Fibroblast of mammary gland (primary cell): ENCODE measurements at regions not wholly inside any gene's neighbourhood (a gene's known extent, or its start where the extent isn't known, plus 50 kb on each side); places are given as distances from the start of the nearest gene placed in this dataset.

Experiments
- DNase-seq: peaks from one replicate; pipeline ENCODE4 v3.0.0-alpha.2; 2010; ENCODE audit warnings: low read depth
- H3K4me3 ChIP-seq: 2 replicates; pipeline ENCODE4 v1.5.1; 2011; ENCODE audit warnings: low read depth, mild to moderate bottlenecking, low read length, moderate library complexity; ENCODE audit not compliant: control insufficient read depth
- TF ChIP-seq, protein P1 (sequence below): conservative IDR thresholded peaks from 2 replicates; pipeline ENCODE4 v1.5.1; 2011; ENCODE audit warnings: low read depth, low read length, inconsistent platforms; ENCODE audit not compliant: control insufficient read depth, insufficient read depth

DNA sequence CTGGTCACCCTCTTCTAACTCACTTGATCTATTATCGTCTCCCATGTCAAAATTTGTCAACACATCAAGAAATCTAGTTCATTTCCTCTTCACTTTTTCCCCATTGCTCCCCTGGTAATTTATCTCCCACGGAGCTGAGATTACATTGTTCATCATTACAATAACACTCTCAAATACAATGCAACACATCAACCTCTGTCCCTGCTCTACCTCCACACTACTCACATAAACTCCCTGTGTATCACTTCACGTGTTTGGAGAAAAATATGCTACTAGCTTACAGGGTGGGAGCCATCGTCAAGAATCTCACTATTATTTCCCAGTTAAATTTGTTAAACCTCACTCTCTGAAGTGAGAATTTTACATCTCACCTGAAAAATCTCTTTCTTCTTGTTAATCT lies 1006.4 kb downstream of the ARAP2 start:
- no peak overlapping the region for H3K4me3 ChIP-seq
- no peak for DNase-seq
- TF ChIP-seq, protein P1, sequence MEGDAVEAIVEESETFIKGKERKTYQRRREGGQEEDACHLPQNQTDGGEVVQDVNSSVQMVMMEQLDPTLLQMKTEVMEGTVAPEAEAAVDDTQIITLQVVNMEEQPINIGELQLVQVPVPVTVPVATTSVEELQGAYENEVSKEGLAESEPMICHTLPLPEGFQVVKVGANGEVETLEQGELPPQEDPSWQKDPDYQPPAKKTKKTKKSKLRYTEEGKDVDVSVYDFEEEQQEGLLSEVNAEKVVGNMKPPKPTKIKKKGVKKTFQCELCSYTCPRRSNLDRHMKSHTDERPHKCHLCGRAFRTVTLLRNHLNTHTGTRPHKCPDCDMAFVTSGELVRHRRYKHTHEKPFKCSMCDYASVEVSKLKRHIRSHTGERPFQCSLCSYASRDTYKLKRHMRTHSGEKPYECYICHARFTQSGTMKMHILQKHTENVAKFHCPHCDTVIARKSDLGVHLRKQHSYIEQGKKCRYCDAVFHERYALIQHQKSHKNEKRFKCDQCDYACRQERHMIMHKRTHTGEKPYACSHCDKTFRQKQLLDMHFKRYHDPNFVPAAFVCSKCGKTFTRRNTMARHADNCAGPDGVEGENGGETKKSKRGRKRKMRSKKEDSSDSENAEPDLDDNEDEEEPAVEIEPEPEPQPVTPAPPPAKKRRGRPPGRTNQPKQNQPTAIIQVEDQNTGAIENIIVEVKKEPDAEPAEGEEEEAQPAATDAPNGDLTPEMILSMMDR: no peak

DNA sequence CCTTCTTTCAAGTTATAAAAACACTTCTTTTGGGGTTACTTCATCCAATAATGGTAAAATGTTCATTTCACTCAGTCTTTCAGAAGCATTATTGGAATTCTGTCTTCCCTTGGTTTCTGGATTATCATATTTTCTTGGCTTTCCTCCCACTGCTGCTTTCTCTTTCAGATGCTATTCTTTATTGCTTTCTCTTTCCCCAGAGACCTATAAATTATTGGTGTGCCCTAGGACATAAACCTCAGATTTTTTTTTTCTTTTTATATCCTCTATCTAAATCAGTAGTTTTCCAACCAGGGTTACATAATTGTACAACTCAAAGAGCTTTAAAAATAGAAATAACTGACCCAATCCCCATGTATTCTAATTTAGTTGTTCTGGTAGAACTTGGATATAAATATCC lies 1005.5 kb downstream of the ARAP2 start:
- no peak for DNase-seq
- H3K4me3 ChIP-seq: no peak overlapping the region
- TF ChIP-seq, protein P1: no peak

DNA sequence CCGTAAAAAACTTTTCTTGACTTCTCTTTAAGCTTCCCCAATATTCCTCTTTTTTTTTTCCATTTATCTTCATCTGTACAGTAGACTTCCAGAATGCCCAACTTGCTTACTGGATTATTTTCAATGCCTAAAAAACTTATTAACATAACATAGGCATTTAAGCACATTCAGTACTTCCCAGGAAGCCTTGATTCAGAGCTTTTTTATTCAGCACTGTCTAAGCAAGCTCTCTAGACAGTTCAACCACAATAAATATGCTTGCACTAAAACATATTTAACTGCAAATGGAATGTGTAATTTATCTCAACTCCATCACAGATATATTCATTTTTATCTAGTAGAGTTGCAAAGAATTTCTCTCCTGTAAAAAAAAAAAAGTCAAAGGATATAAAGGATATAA lies 997.8 kb downstream of the ARAP2 start:
- H3K4me3 ChIP-seq: no peak overlapping the region
- no peak for DNase-seq
- TF ChIP-seq, protein P1: no peak

DNA sequence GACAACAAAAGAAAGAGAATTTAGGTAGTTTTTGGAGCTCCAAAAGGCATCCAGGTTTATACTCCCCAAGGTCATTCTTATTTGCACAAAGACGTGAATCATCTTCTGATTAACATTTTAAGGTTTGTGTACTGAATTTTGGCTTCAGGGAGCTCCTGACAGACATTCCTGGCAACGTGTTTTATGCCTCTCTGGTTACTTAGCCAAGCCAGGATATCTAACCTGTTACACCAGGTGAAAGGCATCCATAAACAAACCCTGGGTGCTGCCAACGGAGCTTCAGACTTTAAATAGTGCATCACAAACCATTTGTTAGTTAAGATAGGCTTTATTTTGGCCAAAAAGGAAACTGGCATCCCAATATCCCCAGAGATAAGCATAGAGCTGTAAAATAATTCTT lies 997.3 kb downstream of the ARAP2 start:
- H3K4me3 ChIP-seq: no peak overlapping the region
- TF ChIP-seq, protein P1: no peak
- DNase-seq: no peak

DNA sequence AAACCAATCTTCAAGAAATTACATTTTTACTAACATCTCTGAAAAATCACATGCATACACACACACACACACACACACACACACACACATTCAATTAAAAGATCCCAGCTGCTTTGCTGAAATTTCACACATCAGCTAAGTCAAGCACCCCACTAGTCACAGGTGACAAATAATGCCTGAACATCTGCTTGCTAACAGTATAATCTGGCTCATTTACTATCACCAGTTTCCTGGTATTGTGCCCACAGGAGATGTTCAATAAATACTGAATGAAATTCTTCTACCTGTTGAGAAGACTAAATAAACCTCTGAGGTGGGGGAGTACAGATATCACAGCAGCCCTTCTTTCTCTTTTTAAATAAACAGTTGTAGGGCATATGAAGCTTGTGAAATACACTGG lies 994.0 kb downstream of the ARAP2 start:
- TF ChIP-seq, protein P1: no peak
- no peak for DNase-seq
- H3K4me3 ChIP-seq: no peak overlapping the region

DNA sequence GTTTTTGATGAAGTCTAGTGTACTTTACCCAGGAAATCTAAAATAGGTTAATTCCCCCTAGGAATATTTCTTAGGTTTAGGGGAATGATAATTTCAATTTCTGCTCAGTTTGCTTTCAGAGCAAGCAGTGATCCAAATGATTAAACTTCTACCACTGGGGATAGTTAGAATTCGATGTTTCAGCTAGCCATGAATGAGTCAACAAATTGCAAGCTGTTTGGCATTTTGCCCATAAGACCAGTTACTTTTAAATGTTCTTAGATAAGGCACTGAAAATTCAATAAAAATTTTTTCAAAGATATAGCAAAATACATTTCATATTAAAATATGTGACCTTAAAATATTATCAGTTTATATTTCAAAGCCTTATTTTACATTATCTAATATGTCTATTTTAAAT lies 993.6 kb downstream of the ARAP2 start:
- peak; percentile 4 for DNase-seq
- H3K4me3 ChIP-seq: no peak overlapping the region
- TF ChIP-seq, protein P1: no peak

DNA sequence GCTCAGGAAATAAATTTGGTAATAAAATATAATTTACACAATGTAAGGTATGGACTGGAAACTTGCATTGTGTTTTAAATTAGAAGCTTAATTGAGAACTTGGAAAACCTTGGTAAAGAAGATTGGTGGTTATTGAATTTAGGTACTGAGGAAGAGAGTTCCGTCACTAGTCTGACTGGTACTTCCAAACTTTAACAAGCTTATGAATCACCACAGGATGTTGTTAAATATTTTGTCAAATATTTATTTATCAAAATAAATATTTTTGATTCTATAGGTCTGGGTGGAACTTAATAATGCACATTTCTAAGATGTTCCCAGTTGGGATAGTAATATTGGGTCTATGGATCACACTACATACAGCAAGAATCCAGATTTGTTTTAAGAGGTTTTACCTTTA lies 992.2 kb downstream of the ARAP2 start:
- H3K4me3 ChIP-seq: no peak overlapping the region
- TF ChIP-seq, protein P1: no peak
- DNase-seq: no peak
